Kidney (tissue), 13 donors: ENCODE measurements at regions not wholly inside any gene's neighbourhood (a gene's known extent, or its start where the extent isn't known, plus 50 kb on each side); places are given as distances from the start of the nearest gene placed in this dataset.
A peak's percentile ranks its signal among the peaks of the same experiment; 100 is the strongest.

Source experiments
- DNase-seq, 5 donors: peaks; one replicate each; pipeline ENCODE4 v3.0.0-alpha.2; 2013 to 2020
- FAIRE-seq: peaks from 2 replicates; lab custom pipeline; 2012; peaks lifted over from hg19 to GRCh38; lab: Jason Lieb, UNC
- H3K27ac ChIP-seq, 2 donors: one replicate each; pipeline ENCODE4 v1.7.0; 2013; ENCODE audit warnings: low read depth in 2 of 2, low read length in 2 of 2, inconsistent platforms in 1 of 2
- H3K27me3 ChIP-seq: one replicate; pipeline ENCODE4 v1.7.1; 2013; ENCODE audit warnings: low read length, inconsistent platforms; ENCODE audit not compliant: control insufficient read depth, insufficient read depth
- H3K36me3 ChIP-seq, 3 donors: one replicate each; pipeline versions ENCODE4 v1.7.0 to v1.7.1; 2013; ENCODE audit warnings: low read length in 3 of 3, control low read depth in 1 of 3, inconsistent platforms in 1 of 3; ENCODE audit not compliant: insufficient read depth in 3 of 3, control insufficient read depth in 2 of 3
- H3K4me1 ChIP-seq, 3 donors: one replicate each; pipeline versions ENCODE4 v1.7.0 to v1.7.1; 2013; ENCODE audit warnings: low read length in 3 of 3, inconsistent platforms in 1 of 3, low read depth in 1 of 3; ENCODE audit not compliant: control insufficient read depth in 2 of 3, insufficient read depth in 2 of 3
- H3K4me3 ChIP-seq, 3 donors: one replicate each; pipeline versions ENCODE4 v1.7.0 to v1.8.1; 2013; ENCODE audit warnings: low read length in 3 of 3, control low read depth in 1 of 3, inconsistent platforms in 1 of 3
- H3K9ac ChIP-seq, 3 donors: one replicate each; pipeline versions ENCODE4 v1.7.0 to v1.7.1; 2013; ENCODE audit warnings: low read length in 3 of 3, control low read depth in 1 of 3, inconsistent platforms in 1 of 3
- H3K9me3 ChIP-seq, 3 donors: one replicate each; pipeline versions ENCODE4 v1.7.0 to v1.7.1; 2013; ENCODE audit warnings: low read length in 3 of 3, control low read depth in 1 of 3, inconsistent platforms in 1 of 3; ENCODE audit not compliant: control insufficient read depth in 2 of 3, insufficient read depth in 1 of 3
- intact Hi-C: fragments of 100-400 bp; cut with DNase I; formaldehyde crosslinking; loops from one replicate; pipeline ENCODE4 v1.11.1; 2022
- TF ChIP-seq, protein P1 (sequence below): IDR thresholded peaks from 3 replicates; pipeline ENCODE4 v1.5.1; 2012; ENCODE audit warnings: mild to moderate bottlenecking, moderate library complexity, borderline replicate concordance; ENCODE audit not compliant: insufficient read depth; ENCODE audit errors: extremely low read depth
- donor health status: control.
- donor health status: control.
- donor health status: control.
- donor health status: control.
- donor health status: control.
- donor health status: DM: yes; HTN: yes; CAD: no.
- donor health status: Normal renal cell carcinoma (clear cell type).

GRCh38 chr10:123325663-123326190 lies 171.5 kb downstream of the BUB3 start:
- no peak overlapping the region for H3K27ac ChIP-seq
- no peak overlapping the region for H3K9ac ChIP-seq
- H3K4me3 ChIP-seq: no peak overlapping the region
- intact Hi-C loops: no loop called here
- no peaks in the 10 kb centered on the region for H3K27me3 ChIP-seq
- no peaks in the 10 kb centered on the region for H3K9me3 ChIP-seq
- H3K4me1 ChIP-seq: no peaks in the 10 kb centered on the region
- H3K36me3 ChIP-seq: no peaks in the 10 kb centered on the region
- FAIRE-seq: no peak
- DNase-seq: peak in 1 of 5 donors; percentile 22
- TF ChIP-seq, protein P1, sequence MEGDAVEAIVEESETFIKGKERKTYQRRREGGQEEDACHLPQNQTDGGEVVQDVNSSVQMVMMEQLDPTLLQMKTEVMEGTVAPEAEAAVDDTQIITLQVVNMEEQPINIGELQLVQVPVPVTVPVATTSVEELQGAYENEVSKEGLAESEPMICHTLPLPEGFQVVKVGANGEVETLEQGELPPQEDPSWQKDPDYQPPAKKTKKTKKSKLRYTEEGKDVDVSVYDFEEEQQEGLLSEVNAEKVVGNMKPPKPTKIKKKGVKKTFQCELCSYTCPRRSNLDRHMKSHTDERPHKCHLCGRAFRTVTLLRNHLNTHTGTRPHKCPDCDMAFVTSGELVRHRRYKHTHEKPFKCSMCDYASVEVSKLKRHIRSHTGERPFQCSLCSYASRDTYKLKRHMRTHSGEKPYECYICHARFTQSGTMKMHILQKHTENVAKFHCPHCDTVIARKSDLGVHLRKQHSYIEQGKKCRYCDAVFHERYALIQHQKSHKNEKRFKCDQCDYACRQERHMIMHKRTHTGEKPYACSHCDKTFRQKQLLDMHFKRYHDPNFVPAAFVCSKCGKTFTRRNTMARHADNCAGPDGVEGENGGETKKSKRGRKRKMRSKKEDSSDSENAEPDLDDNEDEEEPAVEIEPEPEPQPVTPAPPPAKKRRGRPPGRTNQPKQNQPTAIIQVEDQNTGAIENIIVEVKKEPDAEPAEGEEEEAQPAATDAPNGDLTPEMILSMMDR: no peak

- Histone ChIP-seq H3K4me1 (no peaks in the 10 kb centered on the region), H3K27me3 (no peaks in the 10 kb centered on the region), H3K9ac (no peak overlapping the region), H3K36me3 (no peaks in the 10 kb centered on the region), H3K4me3 (no peak overlapping the region), H3K27ac (no peak overlapping the region), H3K9me3 (no peaks in the 10 kb centered on the region)
- DNase-seq: no peak
- no peak for FAIRE-seq
- TF ChIP-seq, protein P1: no peak
- intact Hi-C loops: no loop called here
These were observed 172.5 kb downstream of the BUB3 start for GRCh38 chr10:123326674-123327073.

- no peaks in the 10 kb centered on the region for H3K4me1 ChIP-seq
- no peaks in the 10 kb centered on the region for H3K9me3 ChIP-seq
- no peak overlapping the region for H3K27ac ChIP-seq
- intact Hi-C loops: no loop called here
- no peaks in the 10 kb centered on the region for H3K36me3 ChIP-seq
- FAIRE-seq (no peak), DNase-seq (no peak)
- no peaks in the 10 kb centered on the region for H3K27me3 ChIP-seq
- no peak overlapping the region for H3K9ac ChIP-seq
- TF ChIP-seq, protein P1: no peak
- H3K4me3 ChIP-seq: no peak overlapping the region
These were observed 173.2 kb downstream of the BUB3 start for GRCh38 chr10:123327450-123327849.

DNA sequence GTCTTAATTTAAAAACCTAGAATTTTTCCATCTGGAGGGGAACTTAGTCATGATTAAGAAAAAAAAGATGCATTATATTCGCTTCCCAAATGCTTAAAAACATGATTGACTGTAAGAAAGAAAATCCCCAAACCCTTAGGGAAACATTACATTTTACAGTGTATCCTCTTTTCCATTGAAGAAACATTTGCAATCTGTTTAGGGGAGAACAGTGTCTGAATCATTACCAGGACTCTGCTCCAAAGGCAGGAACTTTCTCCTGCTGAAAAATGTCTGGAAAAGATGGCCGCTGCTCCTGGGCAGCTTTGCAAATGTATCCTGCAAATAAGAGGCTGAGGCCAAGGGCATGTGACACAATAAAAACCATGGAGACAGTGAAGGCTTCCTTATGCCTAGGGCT lies 173.7 kb downstream of the BUB3 start:
- no peaks in the 10 kb centered on the region for H3K27me3 ChIP-seq
- H3K9me3 ChIP-seq: peaks cover 0 to 1% (median 0%) of the 10 kb centered on the region in 3 donors
- no peak for FAIRE-seq
- TF ChIP-seq, protein P1: no peak
- H3K36me3 ChIP-seq: no peaks in the 10 kb centered on the region
- peak in 1 of 5 donors; percentile 43 for DNase-seq
- no peak overlapping the region for H3K9ac ChIP-seq
- intact Hi-C loops: no loop called here
- H3K4me1 ChIP-seq: no peaks in the 10 kb centered on the region
- no peak overlapping the region for H3K4me3 ChIP-seq
- no peak overlapping the region for H3K27ac ChIP-seq
